IgD-negative memory B cell (primary cell): ENCODE measurements at regions not wholly inside any gene's neighbourhood (a gene's known extent, or its start where the extent isn't known, plus 50 kb on each side); places are given as distances from the start of the nearest gene placed in this dataset.
A peak's percentile ranks its signal among the peaks of the same experiment; 100 is the strongest.

ENCODE experiments used
- H3K27ac Mint-ChIP-seq, 3 donors: one replicate each; pipeline ENCODE4 v1.8.0; 2020 to 2022; ENCODE audit warnings: mild to moderate bottlenecking in 3 of 3, mixed read lengths in 3 of 3, moderate library complexity in 1 of 3
- H3K27me3 Mint-ChIP-seq: one replicate; pipeline ENCODE4 v1.8.0; 2021; ENCODE audit warnings: mixed read lengths
- H3K36me3 Mint-ChIP-seq: one replicate; pipeline ENCODE4 v1.8.0; 2020; ENCODE audit warnings: mild to moderate bottlenecking, mixed read lengths
- H3K4me1 Mint-ChIP-seq, 3 donors: one replicate each; pipeline ENCODE4 v1.8.0; 2020 to 2022; ENCODE audit warnings: mixed read lengths in 3 of 3, mild to moderate bottlenecking in 1 of 3
- H3K4me3 Mint-ChIP-seq, 4 donors: one replicate each; pipeline ENCODE4 v1.8.0; 2020 to 2022; ENCODE audit warnings: mild to moderate bottlenecking in 4 of 4, mixed read lengths in 4 of 4, moderate library complexity in 3 of 4
- H3K9me3 Mint-ChIP-seq, 3 donors: one replicate each; pipeline ENCODE4 v1.8.0; 2020 to 2021; ENCODE audit warnings: mixed read lengths in 3 of 3, mild to moderate bottlenecking in 1 of 3

- Mint-ChIP-seq H3K36me3 (no peaks in the 10 kb centered on the region), H3K27me3 (peaks cover 4% of the 10 kb centered on the region), H3K4me1 (peaks cover 0 to 2% (median 1%) of the 10 kb centered on the region in 3 donors), H3K27ac (no peak overlapping the region), H3K4me3 (no peak overlapping the region), H3K9me3 (peaks cover 0 to 2% (median 0%) of the 10 kb centered on the region in 3 donors)
These were observed 144.1 kb downstream of the SYF2 start for GRCh38 chr1:25088180-25088701.

- H3K27ac Mint-ChIP-seq, result no peak overlapping the region
- H3K9me3 Mint-ChIP-seq, result peaks cover 0 to 2% (median 0%) of the 10 kb centered on the region in 3 donors
- peaks cover 4% of the 10 kb centered on the region for H3K27me3 Mint-ChIP-seq
- peaks cover 0 to 2% (median 1%) of the 10 kb centered on the region in 3 donors for H3K4me1 Mint-ChIP-seq
- no peak overlapping the region for H3K4me3 Mint-ChIP-seq
- H3K36me3 Mint-ChIP-seq, result no peaks in the 10 kb centered on the region
These were observed 145.7 kb downstream of the SYF2 start for GRCh38 chr1:25086518-25087079.

DNA sequence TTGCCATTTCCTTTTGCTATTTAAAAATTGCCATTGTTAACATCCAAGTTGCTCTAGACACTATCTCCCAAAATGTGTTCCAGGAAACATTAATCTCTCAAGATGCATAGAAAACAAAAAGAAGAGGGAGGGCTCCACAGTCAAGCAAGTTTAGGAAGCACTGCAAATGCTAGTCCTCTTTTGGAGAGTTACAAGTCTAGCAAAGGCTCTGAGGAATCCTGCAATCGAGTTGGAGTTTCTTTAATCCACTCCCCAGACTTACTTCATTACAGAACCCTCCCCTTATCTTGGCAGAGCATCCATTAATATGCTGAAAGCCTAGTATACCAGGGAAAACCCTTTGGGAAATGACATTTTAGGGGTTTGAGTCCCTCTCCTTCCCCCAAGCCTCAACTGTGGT is 147.9 kb downstream of the SYF2 start:
- Mint-ChIP-seq H3K9me3 (peaks cover 0 to 2% (median 0%) of the 10 kb centered on the region in 3 donors), H3K27ac (no peak overlapping the region), H3K4me3 (no peak overlapping the region), H3K4me1 (peaks cover 0 to 2% (median 1%) of the 10 kb centered on the region in 3 donors), H3K36me3 (no peaks in the 10 kb centered on the region), H3K27me3 (peaks cover 4% of the 10 kb centered on the region)

DNA sequence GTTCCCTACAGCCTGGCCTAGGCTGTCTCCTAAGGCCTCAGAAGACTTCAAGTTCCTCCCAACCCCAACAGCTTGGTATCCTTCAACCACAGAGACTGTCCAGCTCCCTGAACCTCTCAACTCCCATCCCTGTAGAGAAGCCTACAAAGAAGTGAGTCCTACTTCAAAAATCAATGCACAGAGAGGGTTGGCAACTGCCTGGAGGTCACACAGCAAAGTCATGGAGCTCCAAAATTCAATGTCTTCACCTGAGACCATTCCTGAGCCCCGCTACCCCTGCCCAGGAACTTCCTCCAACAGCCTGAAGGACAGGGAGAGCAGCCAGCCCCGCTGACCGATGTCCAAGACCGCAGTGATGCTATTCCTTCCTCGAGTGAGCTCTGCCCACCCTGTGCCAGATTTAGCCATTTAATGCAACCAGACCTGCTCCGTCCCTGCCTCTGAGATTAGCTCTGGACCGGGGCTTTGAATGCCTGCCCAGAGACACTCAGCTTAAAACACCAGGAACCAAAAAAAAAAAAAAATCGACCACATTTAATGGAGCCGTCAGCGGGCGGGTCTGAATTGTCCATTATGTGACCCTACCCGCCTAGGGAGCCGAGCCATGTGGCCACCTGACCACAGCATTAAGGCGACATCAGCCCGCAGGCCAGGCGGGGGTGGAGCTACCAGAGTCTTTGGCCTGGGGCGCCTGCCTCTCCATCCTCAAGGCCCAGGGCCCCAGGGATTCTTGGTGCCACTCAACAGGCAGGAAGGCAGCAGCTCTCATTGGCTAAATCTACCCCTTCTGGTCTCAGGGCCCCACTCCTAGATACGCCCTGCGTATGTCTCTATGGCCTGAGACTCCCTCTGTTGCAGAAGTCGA is 148.6 kb downstream of the SYF2 start:
- Mint-ChIP-seq H3K4me3 (no peak overlapping the region), H3K4me1 (peaks cover 0 to 2% (median 1%) of the 10 kb centered on the region in 3 donors), H3K36me3 (no peaks in the 10 kb centered on the region), H3K27me3 (peaks cover 4% of the 10 kb centered on the region), H3K27ac (no peak overlapping the region), H3K9me3 (peaks cover 0 to 1% (median 0%) of the 10 kb centered on the region in 3 donors)

- Mint-ChIP-seq H3K36me3 (no peaks in the 10 kb centered on the region), H3K27me3 (peaks cover 4% of the 10 kb centered on the region), H3K27ac (no peak overlapping the region), H3K9me3 (no peaks in the 10 kb centered on the region), H3K4me1 (peaks cover 0 to 2% (median 0%) of the 10 kb centered on the region in 3 donors), H3K4me3 (no peak overlapping the region)
These were observed 149.3 kb downstream of the SYF2 start for GRCh38 chr1:25082995-25083394.

GRCh38 chr1:25082216-25082899 is 149.9 kb downstream of the SYF2 start:
- peaks cover 0 to under 1% (median 0%) of the 10 kb centered on the region in 3 donors for H3K9me3 Mint-ChIP-seq
- H3K36me3 Mint-ChIP-seq, result no peaks in the 10 kb centered on the region
- no peak overlapping the region for H3K4me3 Mint-ChIP-seq
- peaks cover 0 to 2% (median 0%) of the 10 kb centered on the region in 3 donors for H3K4me1 Mint-ChIP-seq
- peaks cover 2% of the 10 kb centered on the region for H3K27me3 Mint-ChIP-seq
- H3K27ac Mint-ChIP-seq, result no peak overlapping the region

DNA sequence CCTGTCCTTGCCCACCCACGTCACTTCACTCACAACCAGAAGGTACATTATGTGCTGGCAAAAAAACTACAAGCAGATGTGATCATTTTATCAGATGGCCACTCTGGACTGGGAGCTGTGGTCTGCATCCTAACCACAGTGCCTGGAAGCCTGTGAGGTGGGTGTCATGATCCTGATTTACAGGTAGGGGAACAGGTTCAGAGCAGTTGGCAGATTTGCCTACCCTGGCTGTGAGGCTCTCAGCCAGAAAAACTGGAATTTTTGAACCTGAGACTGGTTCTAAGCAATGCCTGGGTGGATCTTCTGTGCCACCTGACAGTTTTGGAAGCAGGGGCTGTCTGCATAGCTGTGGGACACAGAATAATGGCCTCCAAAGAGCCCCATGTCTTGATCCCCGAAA is 150.8 kb downstream of the SYF2 start:
- H3K36me3 Mint-ChIP-seq, result no peaks in the 10 kb centered on the region
- peaks cover 0 to 7% (median 3%) of the 10 kb centered on the region in 3 donors for H3K9me3 Mint-ChIP-seq
- no peak overlapping the region for H3K4me3 Mint-ChIP-seq
- H3K27ac Mint-ChIP-seq, result no peak overlapping the region
- no peaks in the 10 kb centered on the region for H3K27me3 Mint-ChIP-seq
- peaks cover 0 to 2% (median 0%) of the 10 kb centered on the region in 3 donors for H3K4me1 Mint-ChIP-seq

- no peaks in the 10 kb centered on the region for H3K36me3 Mint-ChIP-seq
- H3K9me3 Mint-ChIP-seq, result peaks cover 3 to 7% (median 4%) of the 10 kb centered on the region in 3 donors
- H3K27me3 Mint-ChIP-seq, result no peaks in the 10 kb centered on the region
- H3K4me1 Mint-ChIP-seq, result peaks cover 0 to 2% (median 0%) of the 10 kb centered on the region in 3 donors
- H3K27ac Mint-ChIP-seq, result peak overlapping the region in 1 of 3 donors; percentile 16
- no peak overlapping the region for H3K4me3 Mint-ChIP-seq
These were observed 150.5 kb upstream of the RUNX3 start for GRCh38 chr1:25080294-25081209.

- Mint-ChIP-seq H3K27ac (no peak overlapping the region), H3K4me1 (peaks cover 0 to 2% (median 0%) of the 10 kb centered on the region in 3 donors), H3K9me3 (peaks cover 3 to 7% (median 4%) of the 10 kb centered on the region in 3 donors), H3K36me3 (no peaks in the 10 kb centered on the region), H3K27me3 (no peaks in the 10 kb centered on the region), H3K4me3 (no peak overlapping the region)
These were observed 149.0 kb upstream of the RUNX3 start for GRCh38 chr1:25079048-25079447.

DNA sequence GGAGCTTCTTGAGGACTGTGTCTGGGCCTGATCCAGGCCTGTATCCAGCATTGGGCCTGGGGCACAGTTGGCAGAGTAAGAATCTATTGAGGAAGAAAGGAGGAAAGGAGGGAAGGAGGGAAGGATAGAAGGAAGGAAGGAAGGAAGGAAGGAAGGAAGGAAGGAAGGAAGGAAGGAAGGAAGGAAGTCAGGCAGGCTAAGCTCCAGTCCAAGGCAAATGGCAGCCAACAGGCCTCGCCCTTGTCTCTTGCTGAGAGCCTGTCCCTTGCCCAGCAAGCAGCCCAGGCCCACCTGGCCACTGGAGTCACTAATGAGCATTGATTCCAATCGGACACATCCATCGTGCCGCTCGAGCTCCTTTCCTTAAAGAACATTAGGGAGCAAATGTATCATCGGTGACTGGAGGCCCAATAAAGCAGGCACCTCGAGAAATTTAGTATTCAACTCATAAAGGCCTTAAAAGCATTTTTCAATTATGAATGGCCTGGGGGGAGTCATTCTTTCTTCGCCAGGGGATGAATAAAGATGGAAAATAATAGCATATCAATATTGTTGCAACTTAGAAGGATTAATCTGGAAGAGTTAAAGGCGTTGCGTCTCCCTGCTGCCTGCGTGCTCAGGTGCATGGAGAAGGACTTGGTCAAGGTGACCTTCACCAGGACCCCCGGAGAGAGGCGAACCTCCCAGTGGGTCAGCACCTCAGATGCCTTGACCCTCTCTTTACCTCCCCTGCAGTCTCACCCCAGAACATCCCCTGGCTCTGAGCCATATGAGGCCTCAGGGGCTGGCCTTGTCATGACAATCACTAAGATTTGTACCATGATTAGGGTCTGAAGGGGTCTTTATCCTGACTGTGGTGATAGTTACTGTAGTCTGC is 144.5 kb upstream of the RUNX3 start:
- Mint-ChIP-seq H3K4me3 (no peak overlapping the region), H3K9me3 (peaks cover 3 to 7% (median 4%) of the 10 kb centered on the region in 3 donors), H3K4me1 (peaks cover 0 to 3% (median 0%) of the 10 kb centered on the region in 3 donors), H3K36me3 (peaks cover 7% of the 10 kb centered on the region), H3K27ac (no peak overlapping the region), H3K27me3 (no peaks in the 10 kb centered on the region)

DNA sequence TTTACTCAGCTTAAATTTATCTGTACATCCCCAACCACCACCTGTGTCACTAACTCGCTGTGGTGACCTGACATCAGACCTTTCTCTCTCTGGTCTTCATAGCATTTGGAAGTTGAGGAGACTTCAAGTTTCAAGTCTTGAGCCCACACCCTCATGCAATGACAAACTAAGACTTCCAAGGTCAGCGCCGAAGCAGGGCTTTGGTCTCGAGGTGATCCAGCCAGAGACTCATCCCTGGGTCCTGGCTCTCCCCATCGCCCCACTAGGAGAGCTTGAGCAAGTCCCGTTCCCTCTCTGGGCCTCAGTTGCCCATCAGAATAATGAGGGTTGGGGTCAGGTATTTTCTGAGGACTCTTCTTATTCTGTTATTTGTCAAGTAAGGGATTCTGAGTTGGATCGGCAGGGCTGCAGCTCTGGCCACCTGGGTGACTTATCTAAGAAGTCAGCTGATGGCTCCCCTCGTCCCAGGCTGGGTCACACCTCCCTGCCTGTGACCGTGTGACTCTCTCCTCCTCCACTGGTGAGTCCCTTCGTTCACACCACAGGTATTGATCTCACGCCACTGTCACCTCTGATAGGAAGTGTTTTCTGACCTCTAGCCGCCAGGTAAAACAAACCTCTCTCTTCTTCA is 143.7 kb upstream of the RUNX3 start:
- H3K4me1 Mint-ChIP-seq, result peaks cover 0 to 3% (median 0%) of the 10 kb centered on the region in 3 donors
- no peak overlapping the region for H3K4me3 Mint-ChIP-seq
- H3K27me3 Mint-ChIP-seq, result no peaks in the 10 kb centered on the region
- peaks cover 7% of the 10 kb centered on the region for H3K36me3 Mint-ChIP-seq
- no peak overlapping the region for H3K27ac Mint-ChIP-seq
- peaks cover 3 to 7% (median 4%) of the 10 kb centered on the region in 3 donors for H3K9me3 Mint-ChIP-seq

DNA sequence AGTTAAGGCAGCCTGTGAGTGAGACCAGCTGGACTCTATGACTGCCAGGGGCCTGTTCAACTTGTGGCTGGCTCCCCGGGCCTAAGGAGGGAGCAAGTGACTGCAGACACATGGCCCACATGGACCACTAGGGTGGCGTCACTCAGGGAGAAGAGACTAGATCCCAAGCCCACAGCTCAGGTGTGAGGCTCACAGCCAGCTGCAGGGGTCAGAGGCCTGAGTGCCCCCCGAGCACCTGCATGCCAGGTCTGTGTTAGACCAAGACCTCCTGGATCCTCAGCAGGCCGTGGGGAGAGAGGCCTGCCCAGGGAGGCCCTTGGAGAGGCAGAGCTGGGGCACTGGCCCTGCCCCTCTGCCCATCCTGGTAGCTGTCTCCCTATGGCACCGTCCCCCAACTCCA is 142.4 kb upstream of the RUNX3 start:
- Mint-ChIP-seq H3K9me3 (peaks cover 3 to 7% (median 4%) of the 10 kb centered on the region in 3 donors), H3K27me3 (no peaks in the 10 kb centered on the region), H3K36me3 (peaks cover 7% of the 10 kb centered on the region), H3K4me3 (no peak overlapping the region), H3K4me1 (peaks cover 0 to 3% (median 0%) of the 10 kb centered on the region in 3 donors), H3K27ac (no peak overlapping the region)

DNA sequence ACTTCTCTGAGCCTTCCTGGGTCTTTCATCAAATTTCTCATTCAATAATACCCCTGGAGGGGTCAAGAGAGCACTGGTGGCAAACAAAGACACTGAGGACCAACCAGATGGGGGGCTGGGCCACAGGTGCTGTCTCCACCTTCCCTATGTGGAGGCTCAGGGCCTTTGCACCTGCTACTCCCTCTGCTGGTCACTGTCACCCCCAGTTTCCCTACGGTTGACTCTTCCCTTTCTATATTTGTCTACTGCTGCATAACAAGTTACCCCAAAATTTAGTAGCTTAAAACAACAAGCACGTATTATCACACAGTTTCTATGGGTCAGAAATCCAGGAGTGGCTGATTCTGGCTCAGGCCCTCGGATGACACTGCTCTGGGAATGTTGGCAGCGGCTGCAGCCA is 138.8 kb upstream of the RUNX3 start:
- peaks cover 7% of the 10 kb centered on the region for H3K36me3 Mint-ChIP-seq
- no peak overlapping the region for H3K4me3 Mint-ChIP-seq
- peaks cover 0 to 8% (median 3%) of the 10 kb centered on the region in 3 donors for H3K4me1 Mint-ChIP-seq
- H3K27ac Mint-ChIP-seq, result no peak overlapping the region
- H3K9me3 Mint-ChIP-seq, result no peaks in the 10 kb centered on the region
- H3K27me3 Mint-ChIP-seq, result no peaks in the 10 kb centered on the region
